ENCODE measurements at regions not wholly inside any gene's neighbourhood (a gene's known extent, or its start where the extent isn't known, plus 50 kb on each side); places are given as distances from the start of the nearest gene placed in this dataset.

DNA sequence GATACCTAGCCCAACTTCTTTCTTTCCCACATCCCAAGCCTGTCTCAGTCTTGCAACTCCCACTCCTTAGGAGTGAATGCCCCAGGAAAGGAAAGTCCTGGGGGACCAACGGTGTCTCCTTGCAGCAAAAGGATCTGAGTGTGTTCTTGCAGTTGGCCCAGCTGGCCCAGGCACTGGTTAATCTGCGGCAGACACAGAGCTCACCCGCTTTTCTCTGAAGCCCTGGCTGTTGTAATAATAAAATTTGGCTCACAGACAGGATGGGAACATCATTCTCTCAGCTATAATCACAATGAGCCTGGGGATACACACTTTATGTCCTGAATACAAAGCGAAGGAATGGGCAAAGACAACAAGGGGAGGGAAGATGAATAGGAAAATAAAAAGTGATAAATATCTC lies 185.6 kb upstream of the ADRA1D start:
- no peak for TF ChIP-seq POLR2A (IDR thresholded peaks at IDR 0.05)
- TF ChIP-seq, protein P1, sequence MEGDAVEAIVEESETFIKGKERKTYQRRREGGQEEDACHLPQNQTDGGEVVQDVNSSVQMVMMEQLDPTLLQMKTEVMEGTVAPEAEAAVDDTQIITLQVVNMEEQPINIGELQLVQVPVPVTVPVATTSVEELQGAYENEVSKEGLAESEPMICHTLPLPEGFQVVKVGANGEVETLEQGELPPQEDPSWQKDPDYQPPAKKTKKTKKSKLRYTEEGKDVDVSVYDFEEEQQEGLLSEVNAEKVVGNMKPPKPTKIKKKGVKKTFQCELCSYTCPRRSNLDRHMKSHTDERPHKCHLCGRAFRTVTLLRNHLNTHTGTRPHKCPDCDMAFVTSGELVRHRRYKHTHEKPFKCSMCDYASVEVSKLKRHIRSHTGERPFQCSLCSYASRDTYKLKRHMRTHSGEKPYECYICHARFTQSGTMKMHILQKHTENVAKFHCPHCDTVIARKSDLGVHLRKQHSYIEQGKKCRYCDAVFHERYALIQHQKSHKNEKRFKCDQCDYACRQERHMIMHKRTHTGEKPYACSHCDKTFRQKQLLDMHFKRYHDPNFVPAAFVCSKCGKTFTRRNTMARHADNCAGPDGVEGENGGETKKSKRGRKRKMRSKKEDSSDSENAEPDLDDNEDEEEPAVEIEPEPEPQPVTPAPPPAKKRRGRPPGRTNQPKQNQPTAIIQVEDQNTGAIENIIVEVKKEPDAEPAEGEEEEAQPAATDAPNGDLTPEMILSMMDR (IDR thresholded peaks at IDR 0.05 in 8 of 11, conservative IDR thresholded peaks at IDR 0.05 in 3 of 11) = no peak
